IMR-90 (cell line): ENCODE measurements at regions not wholly inside any gene's neighbourhood (a gene's known extent, or its start where the extent isn't known, plus 50 kb on each side); places are given as distances from the start of the nearest gene placed in this dataset.
"Not testable (repeated sequence)": the region's sequence is repeated elsewhere in the genome, so short reads cannot be mapped to it uniquely, and the experiment has no call there.

ENCODE experiments used
- ATAC-seq: fragments of 200-7000 bp; cut with Tn5 transposase; 2 replicates; pipeline ENCODE4 v1.9.1; 2020; ENCODE audit warnings: low read depth, mild to moderate bottlenecking, moderate library complexity
- BruUV-seq: library from RNA; stranded (reverse); fragments of 400-500 nt; replicated peaks from 2 replicates; lab custom pipeline; 2021; lab: Mats Ljungman, UMichigan
- CTCF ChIA-PET: fragments of 300-600 bp; formaldehyde crosslinking; extraction: SDS; loops from one replicate; lab custom pipeline; 2021; ENCODE audit warnings: antibody characterized with exemption; lab: Yijun Ruan, JAX
- POLR2A ChIA-PET: fragments of 300-600 bp; sonication (Branson Sonifier 250); formaldehyde crosslinking; loops from one replicate; lab custom pipeline; 2022; ENCODE audit warnings: antibody characterized with exemption; ENCODE audit not compliant: unreplicated experiment; lab: Charles Lee
- DNase-seq: peaks from one replicate; pipeline ENCODE4 v3.0.0; 2013
- H2AFZ ChIP-seq: replicated peaks from 2 replicates; pipeline ENCODE3; 2013; ENCODE audit warnings: low read length, mild to moderate bottlenecking; ENCODE audit not compliant: poor library complexity
- H2AK5ac ChIP-seq: 2 replicates; pipeline ENCODE4 v1.6.1; 2013; ENCODE audit warnings: low read depth, low read length, inconsistent platforms
- H2AK9ac ChIP-seq: replicated peaks from 2 replicates; pipeline ENCODE3; 2013; ENCODE audit warnings: mild to moderate bottlenecking, low read depth, low read length, moderate library complexity; ENCODE audit not compliant: poor library complexity
- H2BK120ac ChIP-seq: 2 replicates; pipeline ENCODE4 v1.6.1; 2013; ENCODE audit warnings: low read depth, low read length, inconsistent platforms
- H2BK15ac ChIP-seq: 3 replicates; pipeline ENCODE4 v1.6.1; 2013; ENCODE audit warnings: low read depth, low read length, inconsistent platforms
- H2BK20ac ChIP-seq: 2 replicates; pipeline ENCODE4 v1.6.1; 2013; ENCODE audit warnings: low read depth, mild to moderate bottlenecking, inconsistent platforms, low read length, moderate library complexity
- H2BK5ac ChIP-seq: 2 replicates; pipeline ENCODE4 v1.6.1; 2013; ENCODE audit warnings: mild to moderate bottlenecking, low read depth, low read length, inconsistent platforms; ENCODE audit not compliant: poor library complexity, severe bottlenecking
- H3K14ac ChIP-seq: replicated peaks from 2 replicates; pipeline ENCODE4 v1.6.1; 2013; ENCODE audit warnings: low read depth, low read length, inconsistent platforms
- H3K18ac ChIP-seq: 2 replicates; pipeline ENCODE4 v1.6.1; 2013; ENCODE audit warnings: low read depth, low read length, control low read depth
- H3K23ac ChIP-seq: 2 replicates; pipeline ENCODE4 v1.6.1; 2013; ENCODE audit warnings: low read depth, low read length, inconsistent platforms
- H3K27ac ChIP-seq: 2 replicates; pipeline ENCODE4 v1.5.1; 2013; ENCODE audit warnings: mild to moderate bottlenecking, control low read depth, low read length; ENCODE audit not compliant: insufficient read depth
- H3K27me3 ChIP-seq: 2 replicates; pipeline ENCODE4 v1.6.1; 2013; ENCODE audit warnings: low read length; ENCODE audit not compliant: control insufficient read depth, insufficient read depth
- H3K36me3 ChIP-seq: 2 replicates; pipeline ENCODE4 v1.6.1; 2013; ENCODE audit warnings: low read length, mixed read lengths; ENCODE audit not compliant: control insufficient read depth, insufficient read depth
- H3K4ac ChIP-seq: 2 replicates; pipeline ENCODE4 v1.6.1; 2013; ENCODE audit warnings: low read depth, low read length, inconsistent platforms
- H3K4me1 ChIP-seq: 2 replicates; pipeline ENCODE4 v1.6.1; 2013; ENCODE audit warnings: low read length, mixed read lengths; ENCODE audit not compliant: control insufficient read depth, insufficient read depth
- H3K4me2 ChIP-seq: 2 replicates; pipeline ENCODE4 v1.6.1; 2013; ENCODE audit warnings: low read depth, mild to moderate bottlenecking, control low read depth, low read length, moderate library complexity
- H3K4me3 ChIP-seq: 2 replicates; pipeline ENCODE4 v1.5.1; 2013; ENCODE audit warnings: low read depth, mild to moderate bottlenecking, control low read depth, low read length, moderate library complexity; ENCODE audit not compliant: insufficient read depth
- H3K56ac ChIP-seq: 2 replicates; pipeline ENCODE4 v1.6.1; 2013; ENCODE audit warnings: low read length, inconsistent platforms; ENCODE audit not compliant: insufficient read depth; ENCODE audit errors: extremely low read depth
- H3K79me1 ChIP-seq, 2 experiments: 2 replicates each; pipeline ENCODE4 v1.6.1; 2013; ENCODE audit warnings: low read length in 2 of 2, inconsistent platforms in 1 of 2, low read depth in 1 of 2
- H3K9ac ChIP-seq: 2 replicates; pipeline ENCODE4 v1.6.1; 2013; ENCODE audit warnings: low read depth, low read length, control low read depth
- H3K9me1 ChIP-seq: 2 replicates; pipeline ENCODE4 v1.6.1; 2013; ENCODE audit warnings: low read length, inconsistent platforms; ENCODE audit not compliant: insufficient read depth
- H3K9me3 ChIP-seq: 2 replicates; pipeline ENCODE4 v1.6.1; 2013; ENCODE audit warnings: low read length; ENCODE audit not compliant: control insufficient read depth, insufficient read depth
- H4K20me1 ChIP-seq: 2 replicates; pipeline ENCODE4 v1.6.1; 2013; ENCODE audit warnings: low read length, inconsistent platforms; ENCODE audit not compliant: insufficient read depth
- H4K5ac ChIP-seq: 2 replicates; pipeline ENCODE4 v1.6.1; 2013; ENCODE audit warnings: mild to moderate bottlenecking, low read depth, low read length, control low read depth
- H4K8ac ChIP-seq, 2 experiments: 2 replicates each; pipeline ENCODE4 v1.6.1; 2013; ENCODE audit warnings: low read depth in 2 of 2, low read length in 2 of 2, control low read depth in 1 of 2, inconsistent platforms in 1 of 2
- H4K91ac ChIP-seq: 2 replicates; pipeline ENCODE4 v1.6.1; 2013; ENCODE audit warnings: low read depth, low read length, inconsistent platforms; ENCODE audit not compliant: insufficient read depth
- whole genome bisulfite sequencing, 2 experiments: methylation state at CpG; one replicate each; pipeline versions ENCODE4 v1.1.5 to v1.1.7; 2013; ENCODE audit warnings: missing lambda C conversion rate in 2 of 2; ENCODE audit not compliant: insufficient read length in 1 of 2; ENCODE audit errors: extremely low coverage in 2 of 2; 5-methylcytosine and 5-hydroxymethylcytosine counted together
- dilution Hi-C: fragments of 300-500 bp; cut with HindIII; formaldehyde crosslinking; loops from one replicate; pipeline ENCODE4 v1.14.3; 2018; ENCODE audit warnings: low sequenced_read_pairs; ENCODE audit not compliant: unreplicated experiment
- in situ Hi-C: fragments of 300-500 bp; cut with MboI; formaldehyde crosslinking; loops from 3 replicates; pipeline ENCODE4 v1.14.3; 2019; ENCODE audit warnings: low sequenced_read_pairs, inconsistent platforms, mixed read lengths
- intact Hi-C: fragments of 100-400 bp; cut with micrococcal nuclease; formaldehyde crosslinking; loops from 2 replicates; pipeline ENCODE4 v1.10.0; 2022

DNA sequence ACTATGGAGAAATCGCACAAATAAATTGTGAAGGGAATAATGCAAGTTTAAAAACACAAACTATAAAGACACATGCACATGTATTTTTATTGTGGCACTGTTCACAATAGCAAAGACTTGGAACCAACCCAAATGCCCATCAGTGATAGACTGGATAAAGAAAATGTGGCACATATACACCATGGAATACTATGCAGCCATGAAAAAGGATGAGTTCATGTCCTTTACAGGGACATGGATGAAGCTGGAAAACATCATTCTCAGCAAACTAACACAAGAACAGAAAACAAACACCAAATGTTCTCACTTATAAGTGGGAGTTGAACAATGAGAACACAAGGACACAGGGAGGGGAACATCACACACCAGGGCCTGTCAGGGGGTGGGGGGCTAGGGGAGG, 100.9 kb upstream of the RGPD4 start:
- H3K9me3 ChIP-seq, intact Hi-C loops, H3K9ac ChIP-seq, H3K4me1 ChIP-seq, H4K8ac ChIP-seq, H4K20me1 ChIP-seq, CTCF ChIA-PET, H3K56ac ChIP-seq, H2BK20ac ChIP-seq, H2AK9ac ChIP-seq, H3K18ac ChIP-seq, H4K91ac ChIP-seq, ATAC-seq, H2AFZ ChIP-seq, H2BK15ac ChIP-seq, H3K9me1 ChIP-seq, H3K14ac ChIP-seq, POLR2A ChIA-PET, H4K5ac ChIP-seq, dilution Hi-C loops, H3K27me3 ChIP-seq, H3K4me2 ChIP-seq, H3K36me3 ChIP-seq, H3K27ac ChIP-seq, H3K4me3 ChIP-seq, H3K23ac ChIP-seq, in situ Hi-C loops, H3K79me1 ChIP-seq, H2BK120ac ChIP-seq, DNase-seq, H2BK5ac ChIP-seq, H2AK5ac ChIP-seq, H3K4ac ChIP-seq, BruUV-seq: not testable (repeated sequence)
- no CpG with 5 or more reads among the region's 1 CpG for WGBS, 2 experiments
